NB4 (cell line): ENCODE measurements at regions not wholly inside any gene's neighbourhood (a gene's known extent, or its start where the extent isn't known, plus 50 kb on each side); places are given as distances from the start of the nearest gene placed in this dataset.
"Not testable (repeated sequence)": the region's sequence is repeated elsewhere in the genome, so short reads cannot be mapped to it uniquely, and the experiment has no call there.

ENCODE experiments used
- CTCF ChIP-seq: IDR thresholded peaks from one replicate; pipeline ENCODE4 v1.5.1; 2012; ENCODE audit warnings: low read depth, low read length
- POLR2A ChIP-seq: IDR thresholded peaks from 2 replicates; pipeline ENCODE4 v1.6.1; 2011; ENCODE audit warnings: mild to moderate bottlenecking; ENCODE audit not compliant: insufficient read length; ENCODE audit errors: extremely low read depth

DNA sequence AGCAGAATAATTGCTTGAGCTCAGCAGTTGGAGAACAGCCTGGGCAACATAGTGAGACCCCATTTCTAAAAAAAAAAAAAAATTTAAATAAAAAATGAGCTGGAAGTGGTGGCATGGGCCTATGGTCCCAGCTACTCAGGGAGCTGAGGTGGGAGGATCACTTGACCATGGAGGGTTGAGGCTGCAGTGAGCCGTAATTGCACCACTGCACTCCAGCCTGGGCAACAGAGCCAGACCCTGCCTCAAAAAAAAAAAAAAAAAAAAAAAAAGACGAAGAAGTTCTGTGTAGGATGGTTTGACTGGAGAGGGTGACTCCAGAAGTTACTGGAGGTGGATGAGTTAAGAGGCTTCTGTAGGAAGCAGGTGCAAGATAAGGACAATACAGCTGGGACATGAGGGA is 63.4 kb upstream of the VGLL4 start:
- TF ChIP-seq CTCF, POLR2A: not testable (repeated sequence)
